Putamen (tissue), 1 donor: ENCODE measurements at regions not wholly inside any gene's neighbourhood (a gene's known extent, or its start where the extent isn't known, plus 50 kb on each side); places are given as distances from the start of the nearest gene placed in this dataset.

Source experiments
- DNase-seq: peaks from one replicate; pipeline ENCODE4 v3.0.0-alpha.2; 2016; ENCODE audit warnings: low spot score

DNA sequence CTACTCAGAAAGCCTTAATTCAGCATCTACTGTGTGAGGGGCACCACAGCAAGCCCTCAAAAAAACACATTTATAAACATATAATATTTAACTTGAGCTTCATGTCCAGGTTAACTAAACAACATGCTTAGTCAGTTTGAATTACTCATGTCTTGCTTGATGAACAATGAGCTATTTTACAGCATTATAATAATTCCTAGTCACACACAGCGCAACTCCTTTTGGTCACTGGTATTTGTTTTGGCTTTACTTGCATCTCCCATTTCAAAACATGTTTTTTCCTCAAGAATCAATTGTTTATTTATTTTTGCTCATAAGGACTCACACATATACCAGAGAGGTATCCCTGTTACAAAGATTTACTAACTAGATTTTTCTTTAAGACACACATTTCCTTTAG is 616.7 kb upstream of the DAB2 start:
- no peak for DNase-seq

DNA sequence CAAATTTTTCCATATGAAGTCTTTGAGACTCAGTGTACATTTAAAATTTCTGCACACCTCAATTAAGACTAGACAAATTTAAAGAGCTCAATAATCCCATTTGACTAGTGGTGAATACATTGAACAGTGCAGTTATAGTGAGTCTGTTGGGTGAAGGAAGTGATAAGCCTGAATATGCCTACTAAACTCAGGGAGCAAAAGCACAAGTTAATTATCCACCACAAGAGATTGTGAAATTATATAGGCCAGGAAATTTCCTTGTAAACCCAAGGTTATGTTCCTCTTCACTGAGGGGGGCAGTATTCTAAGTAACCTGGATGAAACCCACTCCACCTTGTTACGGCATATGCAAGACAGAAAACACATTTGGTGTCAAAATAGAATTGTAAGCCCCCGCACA is 612.9 kb upstream of the DAB2 start:
- DNase-seq = no peak

DNA sequence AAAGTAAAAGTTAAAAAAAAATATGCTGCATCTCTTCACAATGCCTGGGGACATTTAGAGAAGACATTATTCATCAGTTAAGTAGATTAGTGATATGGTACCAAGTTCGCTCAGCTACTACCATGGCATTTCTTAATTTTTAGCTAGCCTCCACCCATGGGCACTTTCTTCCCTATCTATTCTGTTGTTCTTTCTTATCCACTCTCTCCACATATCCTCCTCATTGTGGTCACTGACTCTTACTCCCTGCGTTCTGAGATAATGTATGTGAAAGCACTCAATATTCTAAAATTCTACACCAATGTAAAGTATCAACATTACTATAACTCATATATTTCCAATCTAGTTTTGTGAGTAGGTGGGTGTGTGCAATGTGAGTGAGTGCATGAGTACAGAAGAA is 609.7 kb upstream of the DAB2 start:
- DNase-seq = no peak

DNA sequence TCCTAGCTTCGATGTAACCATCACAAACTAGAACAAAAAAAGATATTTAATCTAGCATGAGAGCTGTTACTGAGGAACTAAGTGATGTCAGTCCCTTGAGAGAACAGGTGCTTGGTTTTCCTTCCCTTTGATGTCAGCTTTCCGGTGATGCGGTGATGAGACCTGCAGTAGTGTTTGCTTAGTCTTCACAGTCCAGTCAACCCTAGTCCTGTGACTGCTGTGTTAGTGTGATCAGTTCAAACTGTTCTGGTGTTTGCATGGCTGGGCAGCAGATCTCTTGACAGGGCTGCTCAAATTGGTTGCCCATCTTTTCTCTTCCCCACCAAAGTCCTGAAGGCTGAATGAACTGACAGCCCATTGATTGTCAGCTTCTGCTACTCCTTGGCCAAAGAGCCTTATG is 608.6 kb upstream of the DAB2 start:
- no peak for DNase-seq

DNA sequence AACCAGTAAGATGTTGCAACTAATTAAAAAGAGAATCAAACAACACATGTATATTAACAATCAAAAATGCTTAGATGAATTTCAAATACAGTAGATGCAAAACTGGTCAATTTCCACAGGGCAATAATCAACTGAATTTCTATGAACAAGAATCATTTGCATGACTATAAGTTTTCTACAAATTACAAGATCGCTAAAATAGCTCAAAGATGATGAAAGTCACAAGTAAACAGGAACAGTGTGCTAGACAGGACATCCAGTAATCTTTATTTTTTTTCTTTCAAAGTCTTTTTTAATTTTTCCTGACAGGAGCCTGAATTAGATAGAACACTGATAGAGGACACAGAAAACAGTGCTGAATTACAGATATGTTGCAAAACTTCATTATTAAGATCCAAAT is 608.2 kb upstream of the DAB2 start:
- no peak for DNase-seq

DNA sequence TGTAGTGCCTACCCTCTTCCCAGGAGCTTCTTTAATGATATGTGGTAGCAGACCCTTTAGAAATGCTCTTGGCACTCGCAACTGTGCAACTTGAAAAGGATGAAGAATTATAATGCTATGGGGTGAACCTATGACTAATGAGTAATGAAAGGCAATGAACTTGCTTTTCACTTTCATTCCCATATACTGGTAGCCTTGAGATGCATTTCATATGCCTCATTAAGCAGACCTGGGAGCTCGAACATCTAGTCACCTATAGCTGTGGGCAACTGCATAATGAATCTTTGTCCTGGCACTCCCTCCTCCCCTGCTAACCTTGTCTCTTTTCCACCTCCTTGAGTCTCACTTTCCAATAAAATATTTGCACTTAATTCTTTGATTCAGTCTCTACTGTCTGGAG is 605.9 kb upstream of the DAB2 start:
- DNase-seq = no peak

DNA sequence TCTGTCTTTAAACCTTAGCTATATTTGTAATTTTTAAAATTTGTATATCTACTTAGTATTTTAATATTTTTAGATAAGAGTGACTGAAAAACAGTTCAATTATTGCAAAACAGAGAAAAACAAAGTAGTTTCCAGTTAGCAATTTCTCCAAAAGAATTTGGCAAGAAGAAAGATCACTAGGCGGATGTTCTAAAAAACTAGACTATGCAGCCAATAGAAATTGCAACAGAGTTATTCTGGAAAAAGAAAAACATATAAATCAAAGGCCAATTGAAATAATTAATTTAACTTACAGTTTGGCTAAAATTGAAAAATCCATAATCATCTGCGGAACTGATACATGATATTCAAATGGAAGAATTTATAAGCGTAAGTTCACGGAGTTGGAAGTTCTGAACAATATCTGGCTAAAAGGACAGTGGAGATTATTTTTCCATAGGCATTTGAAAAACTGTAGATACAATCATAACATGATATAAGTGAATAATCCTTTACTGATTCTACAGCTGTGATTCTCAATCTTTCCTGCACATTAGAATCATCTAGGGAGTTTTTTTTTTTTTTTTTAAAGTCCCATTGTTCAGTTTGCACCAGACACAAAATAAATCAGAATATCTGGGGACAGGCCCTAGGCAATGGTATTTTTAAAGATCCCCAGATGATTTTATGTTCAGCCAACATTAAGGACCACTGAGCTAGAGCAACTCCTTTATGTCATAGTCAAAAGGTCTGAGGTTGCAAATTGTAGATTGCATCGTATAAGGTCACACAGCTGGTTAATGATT is 605.1 kb upstream of the DAB2 start:
- no peak for DNase-seq

DNA sequence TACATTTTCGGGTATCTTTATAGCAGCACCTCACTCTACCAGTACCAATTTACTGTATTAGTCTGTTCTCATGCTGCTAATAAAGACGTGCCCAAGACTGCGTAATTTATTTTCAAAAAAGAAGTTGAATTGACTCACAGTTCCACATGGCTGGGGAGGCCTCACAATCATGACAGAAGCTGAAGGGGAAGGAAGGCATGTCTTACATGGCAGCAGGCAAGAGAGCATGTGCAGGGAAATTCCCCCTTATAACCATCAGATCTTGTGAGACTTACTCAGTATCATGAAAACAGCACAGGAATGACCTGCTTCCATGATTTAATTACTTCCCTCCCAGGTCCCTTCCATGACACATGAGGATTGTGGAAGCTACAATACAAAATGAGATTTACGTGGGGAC is 602.6 kb upstream of the DAB2 start:
- no peak for DNase-seq

DNA sequence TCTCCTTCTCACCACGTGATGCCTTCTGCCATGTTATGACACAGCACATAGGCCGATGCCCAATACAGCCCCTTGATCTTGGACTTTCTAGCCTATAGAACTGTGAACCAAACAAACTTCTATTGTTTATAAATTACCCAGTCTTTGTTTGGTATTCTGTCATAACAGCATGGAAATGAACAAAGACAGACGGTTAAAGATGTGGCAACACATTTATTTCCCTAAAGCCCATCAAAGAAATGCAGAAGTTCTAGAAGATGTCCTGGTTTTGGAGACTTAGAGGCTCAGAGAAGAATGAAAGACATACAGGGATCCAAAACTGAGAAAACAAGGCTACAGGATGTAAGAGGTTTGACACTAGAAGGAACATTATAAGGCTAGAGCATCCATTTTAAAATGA is 600.8 kb upstream of the DAB2 start:
- no peak for DNase-seq

DNA sequence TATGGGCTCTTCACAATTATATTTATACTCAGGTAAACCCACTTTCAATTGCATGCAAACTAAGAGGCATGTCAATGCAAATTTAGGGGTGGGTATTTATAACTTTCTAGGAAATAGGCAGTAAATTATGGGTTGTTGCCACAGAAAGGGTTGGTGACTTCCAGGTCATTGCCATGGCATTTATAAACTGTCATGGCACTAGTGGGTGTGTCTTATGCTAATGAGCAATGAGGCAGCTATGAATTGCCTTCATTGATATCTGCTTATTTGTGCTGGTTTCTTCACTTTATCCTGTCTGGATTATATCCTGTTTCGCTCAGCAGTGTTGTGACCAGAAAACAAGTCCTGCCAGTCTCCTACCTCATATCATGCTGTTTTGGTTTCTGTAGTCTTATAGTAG is 597.3 kb upstream of the DAB2 start:
- no peak for DNase-seq

DNA sequence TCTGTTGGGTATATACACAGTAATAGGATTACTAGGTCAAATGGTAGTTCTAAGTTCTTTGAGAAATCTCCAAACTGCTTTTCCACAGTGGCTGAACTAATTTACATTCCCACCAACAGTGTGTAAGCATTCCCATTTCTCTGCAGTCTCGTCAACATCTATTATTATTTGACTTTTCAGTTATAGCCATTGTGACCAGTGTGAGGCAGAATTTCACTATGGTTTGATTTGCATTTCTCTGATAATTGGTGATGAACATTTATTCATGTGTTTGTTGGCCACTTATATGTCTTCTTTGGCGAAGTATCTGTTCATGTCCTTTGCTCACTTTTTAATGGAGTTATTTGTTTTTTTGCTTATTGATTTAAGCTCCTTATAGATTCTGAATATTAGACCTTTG is 596.2 kb upstream of the DAB2 start:
- no peak for DNase-seq

DNA sequence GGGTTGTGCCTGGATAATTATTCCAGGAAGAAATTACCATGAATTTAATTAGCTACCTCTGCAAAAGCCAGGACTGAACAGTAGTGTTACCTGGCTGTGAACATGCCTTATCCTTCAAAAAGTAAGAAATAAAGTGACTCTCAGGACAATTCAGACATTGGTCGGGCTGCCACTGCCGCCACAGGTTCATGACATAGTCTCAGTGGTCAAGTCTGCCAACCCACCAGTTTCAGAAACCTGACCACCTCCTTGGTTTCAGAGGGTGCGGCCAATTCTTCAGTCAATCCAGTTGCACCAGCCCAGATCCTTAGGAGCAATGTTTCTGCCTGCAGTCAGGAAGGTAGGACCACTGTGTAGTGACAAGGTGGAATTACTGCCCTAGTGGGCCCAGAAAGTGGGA is 593.1 kb upstream of the DAB2 start:
- no peak for DNase-seq

DNA sequence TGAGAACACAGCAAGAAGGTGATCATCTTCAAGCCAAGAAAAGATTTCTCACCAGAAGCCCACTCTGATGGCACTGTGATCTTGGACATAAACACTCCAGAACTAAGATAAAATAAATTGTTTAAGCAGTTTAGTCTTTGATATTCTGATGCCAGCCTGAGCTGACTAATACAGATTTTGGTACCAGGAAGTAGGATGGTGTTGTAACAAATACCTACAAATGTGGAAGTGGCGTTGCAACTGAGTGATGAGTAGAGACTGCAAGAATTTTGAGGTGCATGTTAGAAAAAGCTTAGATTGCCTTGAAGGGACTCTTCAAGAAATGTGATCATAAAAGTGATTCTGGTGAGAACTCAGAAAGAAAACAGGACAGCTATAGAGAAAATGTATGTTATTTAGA is 592.4 kb upstream of the DAB2 start:
- DNase-seq = no peak

DNA sequence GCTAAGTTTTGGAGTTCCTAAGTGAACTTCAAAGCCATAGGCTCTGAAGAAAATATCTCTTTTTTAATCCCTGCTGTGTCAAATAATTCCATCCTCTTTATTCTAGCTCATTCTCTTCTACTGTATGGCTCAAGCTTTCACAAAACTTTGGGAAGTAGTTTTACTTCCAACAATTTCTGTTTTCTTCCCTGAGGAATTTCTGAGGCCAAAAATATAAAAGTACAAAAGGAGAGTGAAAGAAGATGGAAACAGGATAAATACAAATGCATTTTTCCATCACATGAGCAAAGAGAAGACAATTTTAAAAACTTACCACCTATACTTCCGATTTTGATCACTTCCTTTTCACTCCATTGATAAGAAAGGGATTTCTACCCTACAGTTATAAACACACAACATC is 585.7 kb upstream of the DAB2 start:
- DNase-seq = no peak

DNA sequence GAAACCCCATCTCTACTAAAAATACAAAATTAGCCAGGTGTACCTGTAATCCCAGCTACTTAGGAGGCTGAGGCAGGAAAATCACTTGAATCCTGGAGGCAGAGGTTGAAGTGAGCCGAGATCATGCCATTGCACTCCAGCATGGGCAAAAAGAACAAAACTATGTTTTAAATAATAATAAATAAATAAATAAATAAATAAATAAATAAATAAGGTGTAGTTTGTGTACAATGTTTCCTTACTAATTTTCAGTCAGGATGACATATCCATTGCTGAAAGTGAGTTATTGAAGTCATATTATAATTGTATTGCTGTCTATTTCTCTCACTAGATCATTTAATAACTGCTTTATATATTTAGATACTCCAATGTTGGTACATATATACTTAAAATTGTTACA is 581.5 kb upstream of the DAB2 start:
- no peak for DNase-seq

DNA sequence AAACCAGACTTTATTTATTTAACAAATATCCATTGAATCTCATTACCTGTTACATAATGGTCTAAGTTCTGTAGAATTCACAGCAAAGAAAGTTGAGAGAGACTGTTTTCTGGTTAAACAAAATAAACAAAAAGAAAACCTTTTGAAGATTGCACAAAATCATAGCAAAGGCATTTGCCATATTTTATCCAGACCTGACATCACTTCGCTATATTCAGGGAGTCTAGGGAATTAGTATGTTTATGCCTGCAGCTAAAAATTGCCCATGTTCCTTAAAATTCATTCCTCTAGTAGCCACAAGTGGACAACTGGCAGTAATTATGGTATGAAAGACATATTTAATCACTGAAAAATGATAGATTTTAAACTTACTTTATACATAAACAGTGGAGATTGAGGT is 577.0 kb upstream of the DAB2 start:
- DNase-seq = no peak

DNA sequence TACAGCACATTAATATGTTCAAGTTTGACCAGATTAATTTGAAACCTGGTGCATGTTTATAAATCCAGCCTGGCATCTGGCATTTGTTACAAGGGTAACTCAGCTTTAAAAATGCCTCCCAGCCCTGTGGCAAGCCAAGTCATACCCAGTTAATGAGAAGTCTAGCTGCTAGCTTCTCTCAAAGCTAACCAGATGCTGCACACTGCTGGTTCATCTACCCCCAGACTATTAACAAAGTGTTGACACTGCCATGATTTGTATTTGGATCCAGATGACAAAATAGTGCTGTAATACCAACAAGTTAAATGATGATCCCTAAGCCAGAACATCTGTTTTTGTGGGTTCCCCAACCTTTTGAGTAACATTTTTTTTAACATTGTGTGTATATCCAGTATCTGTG is 573.7 kb upstream of the DAB2 start:
- DNase-seq = no peak

DNA sequence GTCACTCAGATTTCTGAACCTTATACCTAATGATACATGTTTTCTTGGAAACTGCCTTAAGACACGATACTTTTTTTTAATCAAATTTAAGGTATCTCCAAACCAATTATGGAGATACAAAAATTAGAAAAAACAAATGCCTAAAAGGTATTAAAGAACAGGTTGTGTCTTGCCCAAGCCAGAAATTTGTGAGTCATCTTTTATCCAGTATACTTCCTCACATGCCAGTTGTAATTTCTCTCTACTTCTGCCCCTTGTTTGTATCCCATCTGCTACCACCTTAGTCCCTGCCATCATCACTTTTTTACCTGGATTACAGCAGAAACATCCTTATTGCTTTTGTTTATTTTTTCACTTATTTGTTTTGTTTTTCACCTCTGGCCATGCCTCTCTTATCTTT is 571.2 kb upstream of the DAB2 start:
- no peak for DNase-seq

DNA sequence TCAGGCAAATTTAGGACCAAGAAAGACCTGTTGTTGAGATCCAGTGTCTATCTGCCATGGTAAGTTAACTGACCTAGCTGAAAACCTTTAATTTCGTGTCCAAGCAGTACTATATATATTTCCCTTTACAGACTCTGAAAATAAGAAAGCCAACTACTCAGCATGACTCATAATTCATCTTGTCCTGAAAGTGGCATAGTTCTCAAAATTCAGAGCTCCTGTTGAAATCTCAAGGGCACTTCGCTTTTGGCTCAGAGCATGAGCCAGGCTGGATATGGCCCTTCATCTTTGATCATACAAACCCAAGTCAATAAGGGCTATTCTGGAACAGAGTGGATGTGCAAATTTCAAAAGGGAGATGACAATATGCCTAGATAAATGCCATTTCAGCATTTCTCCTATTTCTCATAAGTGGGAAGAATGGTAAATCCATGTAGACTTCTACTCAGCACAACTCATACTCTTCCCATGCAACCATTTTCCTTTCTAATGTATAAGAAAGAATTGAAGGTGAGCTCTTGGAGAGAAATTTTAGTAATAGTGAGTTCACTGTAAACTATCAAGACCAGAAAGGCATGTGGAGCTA is 567.9 kb upstream of the DAB2 start:
- no peak for DNase-seq

DNA sequence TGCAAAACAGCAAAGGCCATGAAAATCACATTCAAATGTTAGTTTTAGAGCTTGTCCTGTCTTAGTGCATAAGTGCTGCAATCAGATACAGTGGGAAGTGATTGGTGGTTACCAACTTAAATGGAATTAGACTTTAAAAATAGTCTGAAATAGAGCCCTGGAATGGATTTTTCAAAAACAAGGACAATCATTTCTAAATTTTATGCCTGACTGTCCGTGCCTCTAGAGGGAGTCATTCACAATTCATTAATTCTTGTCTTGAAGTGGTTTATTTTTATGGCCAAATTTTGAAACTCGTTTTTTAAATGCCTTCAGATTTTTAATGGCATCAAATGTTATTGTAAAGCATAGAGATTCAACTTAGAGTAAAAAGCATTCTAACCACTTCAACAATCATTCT is 561.8 kb upstream of the DAB2 start:
- no peak for DNase-seq

DNA sequence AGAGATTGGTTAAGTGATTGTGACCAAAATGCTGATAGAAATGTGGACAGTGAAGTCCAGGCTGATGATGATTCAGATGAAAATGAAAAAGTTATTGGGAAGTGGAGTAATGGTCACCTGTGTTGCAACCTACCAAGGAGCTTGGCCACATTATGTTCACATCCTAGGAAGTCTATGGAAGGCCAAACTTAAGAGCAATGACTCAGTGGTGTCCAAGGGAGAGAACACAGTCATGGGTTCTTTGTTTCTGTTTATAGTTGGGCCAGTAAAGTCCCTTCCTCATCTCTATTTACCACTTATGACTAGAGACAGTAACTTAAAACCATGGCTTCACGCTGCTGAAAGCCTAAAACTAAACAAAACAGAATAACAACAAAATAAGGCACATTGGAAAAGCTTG is 555.3 kb upstream of the DAB2 start:
- DNase-seq = no peak

DNA sequence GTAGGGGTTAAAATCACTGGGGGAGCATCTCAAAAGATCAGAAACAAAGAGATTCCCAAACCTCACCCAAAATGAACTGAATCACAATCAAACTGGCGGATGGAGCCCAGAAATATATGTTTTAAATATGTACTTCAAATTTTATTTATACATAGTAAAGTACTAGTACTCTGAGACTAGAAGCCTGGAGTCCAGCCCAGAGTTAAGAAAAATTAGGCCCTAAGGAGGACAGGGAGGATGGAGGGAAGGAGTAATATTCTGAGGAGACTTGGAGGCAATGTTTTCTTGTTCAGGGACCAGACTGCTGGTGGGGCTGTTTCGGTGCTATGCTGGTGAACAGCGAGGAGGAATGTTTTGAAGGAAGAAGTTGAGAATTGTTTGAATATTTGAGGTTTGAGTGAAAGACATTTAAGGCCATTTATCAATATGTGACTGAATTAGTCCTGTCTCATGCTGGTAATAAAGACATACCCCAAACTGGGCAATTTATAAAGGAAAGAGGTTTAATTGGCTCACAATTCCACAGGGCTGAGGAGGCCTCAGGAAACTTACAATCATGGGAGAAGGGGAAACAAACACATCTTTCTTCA is 552.4 kb upstream of the DAB2 start:
- DNase-seq = no peak

DNA sequence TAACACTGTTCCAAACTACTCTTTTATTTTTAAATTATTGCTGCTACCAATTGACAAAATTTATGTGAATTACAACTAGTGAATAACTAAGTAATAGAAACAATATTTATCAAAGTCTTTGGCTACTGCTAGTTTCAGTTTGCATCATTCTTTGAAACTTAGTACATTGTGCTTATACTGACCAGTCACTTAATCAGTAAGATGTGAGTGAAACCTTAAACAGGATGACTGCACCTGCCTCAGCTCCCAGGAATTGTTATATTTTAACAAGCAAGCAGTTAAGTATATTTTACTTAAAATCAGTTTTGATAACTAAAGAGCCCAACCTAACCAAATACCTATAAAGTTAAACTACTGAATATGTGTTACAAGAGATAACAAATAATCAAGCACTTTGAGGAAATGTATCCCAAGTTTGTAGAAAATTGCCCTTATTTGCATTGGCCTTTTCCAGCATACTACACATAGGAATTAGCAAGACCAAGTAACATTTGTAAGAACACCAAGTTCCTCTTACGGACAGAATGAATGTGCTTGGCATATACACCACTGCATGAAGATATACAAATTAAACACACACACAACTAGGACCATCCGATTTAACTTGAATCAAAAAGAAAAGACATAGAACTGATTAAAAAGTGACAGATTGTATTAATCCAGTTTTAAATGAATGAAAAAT is 545.5 kb upstream of the DAB2 start:
- no peak for DNase-seq
